ENCODE measurements at regions not wholly inside any gene's neighbourhood (a gene's known extent, or its start where the extent isn't known, plus 50 kb on each side); places are given as distances from the start of the nearest gene placed in this dataset.

GRCh38 chr6:51415501-51415900 is 596.8 kb downstream of the TFAP2B start:
- TF ChIP-seq, protein P1, sequence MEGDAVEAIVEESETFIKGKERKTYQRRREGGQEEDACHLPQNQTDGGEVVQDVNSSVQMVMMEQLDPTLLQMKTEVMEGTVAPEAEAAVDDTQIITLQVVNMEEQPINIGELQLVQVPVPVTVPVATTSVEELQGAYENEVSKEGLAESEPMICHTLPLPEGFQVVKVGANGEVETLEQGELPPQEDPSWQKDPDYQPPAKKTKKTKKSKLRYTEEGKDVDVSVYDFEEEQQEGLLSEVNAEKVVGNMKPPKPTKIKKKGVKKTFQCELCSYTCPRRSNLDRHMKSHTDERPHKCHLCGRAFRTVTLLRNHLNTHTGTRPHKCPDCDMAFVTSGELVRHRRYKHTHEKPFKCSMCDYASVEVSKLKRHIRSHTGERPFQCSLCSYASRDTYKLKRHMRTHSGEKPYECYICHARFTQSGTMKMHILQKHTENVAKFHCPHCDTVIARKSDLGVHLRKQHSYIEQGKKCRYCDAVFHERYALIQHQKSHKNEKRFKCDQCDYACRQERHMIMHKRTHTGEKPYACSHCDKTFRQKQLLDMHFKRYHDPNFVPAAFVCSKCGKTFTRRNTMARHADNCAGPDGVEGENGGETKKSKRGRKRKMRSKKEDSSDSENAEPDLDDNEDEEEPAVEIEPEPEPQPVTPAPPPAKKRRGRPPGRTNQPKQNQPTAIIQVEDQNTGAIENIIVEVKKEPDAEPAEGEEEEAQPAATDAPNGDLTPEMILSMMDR (IDR thresholded peaks at IDR 0.05; ENCODE audit: poor library complexity, severe bottlenecking): no peak
- TF ChIP-seq MXI1 (conservative IDR thresholded peaks at IDR 0.05; ENCODE audit: poor library complexity, severe bottlenecking) (no peak), POLR2AphosphoS5 (IDR thresholded peaks at IDR 0.05) (no peak), EZH2 (IDR thresholded peaks at IDR 0.05; ENCODE audit: borderline replicate concordance, insufficient read depth, low read length, poor library complexity, severe bottlenecking) (no peak), EP300 (conservative IDR thresholded peaks at IDR 0.05; ENCODE audit: poor library complexity, severe bottlenecking) (no peak)
- TF ChIP-seq, protein P2, sequence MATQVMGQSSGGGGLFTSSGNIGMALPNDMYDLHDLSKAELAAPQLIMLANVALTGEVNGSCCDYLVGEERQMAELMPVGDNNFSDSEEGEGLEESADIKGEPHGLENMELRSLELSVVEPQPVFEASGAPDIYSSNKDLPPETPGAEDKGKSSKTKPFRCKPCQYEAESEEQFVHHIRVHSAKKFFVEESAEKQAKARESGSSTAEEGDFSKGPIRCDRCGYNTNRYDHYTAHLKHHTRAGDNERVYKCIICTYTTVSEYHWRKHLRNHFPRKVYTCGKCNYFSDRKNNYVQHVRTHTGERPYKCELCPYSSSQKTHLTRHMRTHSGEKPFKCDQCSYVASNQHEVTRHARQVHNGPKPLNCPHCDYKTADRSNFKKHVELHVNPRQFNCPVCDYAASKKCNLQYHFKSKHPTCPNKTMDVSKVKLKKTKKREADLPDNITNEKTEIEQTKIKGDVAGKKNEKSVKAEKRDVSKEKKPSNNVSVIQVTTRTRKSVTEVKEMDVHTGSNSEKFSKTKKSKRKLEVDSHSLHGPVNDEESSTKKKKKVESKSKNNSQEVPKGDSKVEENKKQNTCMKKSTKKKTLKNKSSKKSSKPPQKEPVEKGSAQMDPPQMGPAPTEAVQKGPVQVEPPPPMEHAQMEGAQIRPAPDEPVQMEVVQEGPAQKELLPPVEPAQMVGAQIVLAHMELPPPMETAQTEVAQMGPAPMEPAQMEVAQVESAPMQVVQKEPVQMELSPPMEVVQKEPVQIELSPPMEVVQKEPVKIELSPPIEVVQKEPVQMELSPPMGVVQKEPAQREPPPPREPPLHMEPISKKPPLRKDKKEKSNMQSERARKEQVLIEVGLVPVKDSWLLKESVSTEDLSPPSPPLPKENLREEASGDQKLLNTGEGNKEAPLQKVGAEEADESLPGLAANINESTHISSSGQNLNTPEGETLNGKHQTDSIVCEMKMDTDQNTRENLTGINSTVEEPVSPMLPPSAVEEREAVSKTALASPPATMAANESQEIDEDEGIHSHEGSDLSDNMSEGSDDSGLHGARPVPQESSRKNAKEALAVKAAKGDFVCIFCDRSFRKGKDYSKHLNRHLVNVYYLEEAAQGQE (IDR thresholded peaks at IDR 0.05; ENCODE audit: borderline replicate concordance): no peak

Measured in neural cell (in vitro differentiated cells).